GM13977 (cell line): ENCODE measurements at regions not wholly inside any gene's neighbourhood (a gene's known extent, or its start where the extent isn't known, plus 50 kb on each side); places are given as distances from the start of the nearest gene placed in this dataset.

Source experiments
- DNase-seq: peaks from one replicate; pipeline ENCODE4 v3.0.0; 2012; ENCODE audit warnings: low spot score
- in situ Hi-C: fragments of 300-500 bp; cut with MboI; formaldehyde crosslinking; loops from one replicate; pipeline ENCODE4 v1.12.0; 2022; ENCODE audit warnings: low sequenced_read_pairs, low pct_unique_long_range_greater_than_20kb, mixed read lengths, inconsistent platforms; ENCODE audit not compliant: unreplicated experiment
- TF ChIP-seq, protein P1 (sequence below): IDR thresholded peaks from 2 replicates; pipeline ENCODE4 v1.5.1; 2012; ENCODE audit warnings: mild to moderate bottlenecking, control low read depth; ENCODE audit not compliant: insufficient read depth; ENCODE audit errors: extremely low read depth, missing control alignments

- TF ChIP-seq, protein P1, sequence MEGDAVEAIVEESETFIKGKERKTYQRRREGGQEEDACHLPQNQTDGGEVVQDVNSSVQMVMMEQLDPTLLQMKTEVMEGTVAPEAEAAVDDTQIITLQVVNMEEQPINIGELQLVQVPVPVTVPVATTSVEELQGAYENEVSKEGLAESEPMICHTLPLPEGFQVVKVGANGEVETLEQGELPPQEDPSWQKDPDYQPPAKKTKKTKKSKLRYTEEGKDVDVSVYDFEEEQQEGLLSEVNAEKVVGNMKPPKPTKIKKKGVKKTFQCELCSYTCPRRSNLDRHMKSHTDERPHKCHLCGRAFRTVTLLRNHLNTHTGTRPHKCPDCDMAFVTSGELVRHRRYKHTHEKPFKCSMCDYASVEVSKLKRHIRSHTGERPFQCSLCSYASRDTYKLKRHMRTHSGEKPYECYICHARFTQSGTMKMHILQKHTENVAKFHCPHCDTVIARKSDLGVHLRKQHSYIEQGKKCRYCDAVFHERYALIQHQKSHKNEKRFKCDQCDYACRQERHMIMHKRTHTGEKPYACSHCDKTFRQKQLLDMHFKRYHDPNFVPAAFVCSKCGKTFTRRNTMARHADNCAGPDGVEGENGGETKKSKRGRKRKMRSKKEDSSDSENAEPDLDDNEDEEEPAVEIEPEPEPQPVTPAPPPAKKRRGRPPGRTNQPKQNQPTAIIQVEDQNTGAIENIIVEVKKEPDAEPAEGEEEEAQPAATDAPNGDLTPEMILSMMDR, result no peak
- in situ Hi-C loops, result no loop called here
- no peak for DNase-seq
These were observed 82.9 kb upstream of the SLC22A11 start for GRCh38 chr11:64472593-64473455.

DNA sequence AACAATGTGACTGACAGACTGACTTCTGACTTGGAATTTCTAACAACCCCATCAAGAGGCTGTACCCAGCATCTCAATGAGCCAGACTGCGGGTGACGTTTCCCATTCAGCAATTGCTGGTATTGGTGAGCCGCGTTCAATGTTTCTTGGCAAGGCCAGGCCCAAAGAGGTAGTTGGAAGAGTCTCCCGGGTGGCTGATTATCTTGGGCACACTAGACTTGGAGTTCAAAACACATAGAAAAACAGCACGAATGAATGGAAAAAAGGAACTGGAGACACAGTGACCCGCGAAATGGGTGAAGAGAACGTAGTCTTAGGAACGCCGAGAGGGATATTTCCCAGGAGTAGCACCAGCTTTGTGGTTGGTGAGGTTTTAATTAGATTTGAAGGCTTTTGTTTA is 81.1 kb upstream of the SLC22A11 start:
- TF ChIP-seq, protein P1, result no peak
- in situ Hi-C loops, result no loop called here
- no peak for DNase-seq

DNA sequence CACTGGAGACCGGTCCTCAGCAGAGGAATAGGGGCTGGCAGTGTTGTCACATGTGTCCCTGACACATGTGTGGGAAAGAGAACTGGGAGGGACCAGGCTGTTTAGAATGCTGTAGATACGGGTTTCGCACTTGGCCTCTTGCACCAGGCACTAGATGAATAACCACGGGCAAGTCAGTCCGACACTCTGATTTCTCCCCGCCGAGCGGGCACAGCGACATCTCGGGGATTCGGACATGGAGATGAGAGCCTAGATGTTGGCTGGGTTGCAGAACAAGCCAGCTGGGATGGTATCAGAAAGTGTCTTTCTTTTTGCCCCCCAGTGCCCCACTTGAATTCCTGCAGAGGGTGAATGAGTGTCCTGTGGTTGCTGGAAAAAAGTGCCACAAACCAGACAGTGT is 80.6 kb upstream of the SLC22A11 start:
- DNase-seq, result no peak
- TF ChIP-seq, protein P1, result no peak
- in situ Hi-C loops, result no loop called here

DNA sequence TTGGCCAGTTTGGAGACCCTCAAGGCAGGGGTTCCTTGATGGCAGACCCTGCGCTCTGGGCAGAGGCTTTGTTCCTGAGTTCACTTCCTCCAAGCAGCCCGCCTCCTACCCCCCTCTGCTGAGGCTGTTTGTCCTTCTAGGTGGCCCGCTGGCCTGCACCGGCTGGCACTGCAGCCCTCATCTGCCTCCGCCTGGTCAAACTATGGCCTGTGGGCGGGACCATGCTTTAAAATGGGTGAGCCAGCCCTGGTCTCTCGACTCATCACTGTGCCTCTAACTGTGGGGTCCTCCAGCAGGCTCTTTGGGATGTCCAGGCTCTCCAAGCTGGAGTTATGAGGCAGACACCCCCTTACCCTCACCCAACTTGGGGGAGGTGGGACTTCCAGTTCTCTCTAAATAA is 78.9 kb upstream of the SLC22A11 start:
- in situ Hi-C loops, result no loop called here
- TF ChIP-seq, protein P1, result no peak
- no peak for DNase-seq

DNA sequence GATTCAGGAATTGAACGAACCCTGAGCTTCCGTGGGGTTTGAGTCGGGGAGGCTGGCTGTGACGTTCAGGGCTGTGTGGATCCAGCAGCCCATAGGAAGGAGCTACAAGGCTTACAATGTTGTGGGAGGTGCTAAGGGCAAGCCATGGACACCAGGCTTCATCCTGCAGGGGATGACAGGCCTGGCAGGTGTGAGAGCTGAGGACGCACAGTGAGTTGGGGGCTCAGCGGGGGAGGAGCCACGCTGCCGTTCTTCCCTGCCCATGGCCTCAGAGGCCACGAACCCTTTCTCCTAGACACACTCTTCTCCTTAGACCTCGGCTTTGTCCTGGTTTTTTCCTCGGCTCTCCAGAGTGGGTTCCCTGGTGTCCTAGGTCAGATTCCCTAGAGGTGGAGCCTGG is 78.1 kb upstream of the SLC22A11 start:
- TF ChIP-seq, protein P1, result no peak
- DNase-seq, result no peak
- in situ Hi-C loops, result no loop called here

- DNase-seq, result no peak
- TF ChIP-seq, protein P1, result no peak
- in situ Hi-C loops, result no loop called here
These were observed 73.2 kb upstream of the SLC22A11 start for GRCh38 chr11:64482588-64482987.
